HEK293 (cell line): ENCODE measurements at regions not wholly inside any gene's neighbourhood (a gene's known extent, or its start where the extent isn't known, plus 50 kb on each side); places are given as distances from the start of the nearest gene placed in this dataset.

Experiments used
- CTCF ChIA-PET: fragments of 350-600 bp; formaldehyde crosslinking; extraction: SDS; loops from one replicate; lab custom pipeline; 2021; ENCODE audit warnings: antibody characterized with exemption; lab: Yijun Ruan, JAX
- POLR2A ChIA-PET: fragments of 300-600 bp; formaldehyde crosslinking; extraction: SDS; loops from one replicate; lab custom pipeline; 2020; ENCODE audit warnings: antibody characterized with exemption, inconsistent platforms; lab: Yijun Ruan, JAX
- H3K27ac ChIP-seq: fragments of 200-500 bp; sonication (Bioruptor generic); 2 replicates; pipeline ENCODE4 v1.5.1; 2014; ENCODE audit warnings: low read depth, low read length, control low read depth, inconsistent platforms; ENCODE audit errors: extremely low read depth
- H3K36me3 ChIP-seq, 2 experiments: fragments of 200-500 bp in 1 of 2; sonication (Bioruptor generic) in 1 of 2; 1 replicate in 1 of 2; 2 replicates in 1 of 2; pipeline ENCODE4 v1.5.1; 2014 to 2017; ENCODE audit warnings: inconsistent platforms in 2 of 2, low read length in 2 of 2; ENCODE audit not compliant: control insufficient read depth in 2 of 2, insufficient read depth in 1 of 2
- H3K4me1 ChIP-seq: fragments of 200-500 bp; sonication (Bioruptor generic); 2 replicates; pipeline ENCODE4 v1.5.1; 2014; ENCODE audit warnings: mild to moderate bottlenecking, low read length, inconsistent platforms; ENCODE audit not compliant: control insufficient read depth, insufficient read depth
- H3K4me3 ChIP-seq: 2 replicates; pipeline ENCODE4 v1.5.1; 2011; ENCODE audit warnings: low read depth, mild to moderate bottlenecking, control low read depth, low read length, moderate library complexity
- H3K9me3 ChIP-seq: fragments of 200-500 bp; sonication (Bioruptor generic); 2 replicates; pipeline ENCODE4 v1.5.1; 2014; ENCODE audit warnings: low read depth, low read length, inconsistent platforms; ENCODE audit not compliant: control insufficient read depth, insufficient read depth
- EGR2 ChIP-seq: fragments of 450-650 bp; formaldehyde crosslinking; IDR thresholded peaks from 2 replicates; pipeline ENCODE4 v1.5.1; 2016; ENCODE audit warnings: low read depth, missing biosample characterization, missing genetic modification characterization
- GFI1B ChIP-seq: fragments of 450-650 bp; formaldehyde crosslinking; IDR thresholded peaks from 2 replicates; pipeline ENCODE4 v1.5.1; 2016; ENCODE audit warnings: missing biosample characterization, missing genetic modification characterization
- PRDM4 ChIP-seq: fragments of 450-650 bp; formaldehyde crosslinking; IDR thresholded peaks from 2 replicates; pipeline ENCODE4 v1.5.1; 2017; ENCODE audit warnings: missing biosample characterization, missing genetic modification characterization
- SALL2 ChIP-seq: fragments of 450-650 bp; formaldehyde crosslinking; IDR thresholded peaks from 2 replicates; pipeline ENCODE4 v1.5.0; 2017; ENCODE audit warnings: missing biosample characterization, mild to moderate bottlenecking, missing genetic modification characterization, borderline replicate concordance
- SCRT2 ChIP-seq: fragments of 450-650 bp; formaldehyde crosslinking; IDR thresholded peaks from 2 replicates; pipeline ENCODE4 v1.5.1; 2016; ENCODE audit warnings: missing biosample characterization, missing genetic modification characterization
- ZNF18 ChIP-seq: fragments of 450-650 bp; formaldehyde crosslinking; IDR thresholded peaks from 2 replicates; pipeline ENCODE4 v1.5.1; 2016; ENCODE audit warnings: missing biosample characterization, missing genetic modification characterization
- ZNF2 ChIP-seq: fragments of 450-650 bp; formaldehyde crosslinking; IDR thresholded peaks from 2 replicates; pipeline ENCODE4 v1.5.1; 2016; ENCODE audit warnings: missing biosample characterization, missing genetic modification characterization
- ZNF324 ChIP-seq: fragments of 450-650 bp; formaldehyde crosslinking; IDR thresholded peaks from 2 replicates; pipeline ENCODE4 v1.5.1; 2016; ENCODE audit warnings: missing biosample characterization, missing genetic modification characterization
- ZNF548 ChIP-seq: fragments of 450-650 bp; formaldehyde crosslinking; IDR thresholded peaks from 2 replicates; pipeline ENCODE4 v1.5.1; 2016; ENCODE audit warnings: missing biosample characterization, missing genetic modification characterization
- ZNF580 ChIP-seq: fragments of 450-650 bp; formaldehyde crosslinking; IDR thresholded peaks from 2 replicates; pipeline ENCODE4 v1.5.1; 2016; ENCODE audit warnings: missing biosample characterization, missing genetic modification characterization
- ZNF585B ChIP-seq: fragments of 450-650 bp; formaldehyde crosslinking; IDR thresholded peaks from 2 replicates; pipeline ENCODE4 v1.5.1; 2016; ENCODE audit warnings: missing biosample characterization, missing genetic modification characterization
- ZNF610 ChIP-seq: fragments of 450-650 bp; formaldehyde crosslinking; IDR thresholded peaks from 2 replicates; pipeline ENCODE4 v1.5.1; 2016; ENCODE audit warnings: missing biosample characterization, missing genetic modification characterization, borderline replicate concordance
- ZNF664 ChIP-seq: fragments of 450-650 bp; formaldehyde crosslinking; IDR thresholded peaks from 2 replicates; pipeline ENCODE4 v1.5.1; 2016; ENCODE audit warnings: missing biosample characterization, missing genetic modification characterization
- ZNF792 ChIP-seq: fragments of 450-650 bp; formaldehyde crosslinking; IDR thresholded peaks from 2 replicates; pipeline ENCODE4 v1.5.1; 2016; ENCODE audit warnings: missing biosample characterization, missing genetic modification characterization
- TF ChIP-seq, protein P1 (sequence below): fragments of 450-650 bp; formaldehyde crosslinking; conservative IDR thresholded peaks from 2 replicates; pipeline ENCODE4 v1.5.1; 2016; ENCODE audit warnings: low read depth, missing biosample characterization, missing genetic modification characterization

DNA sequence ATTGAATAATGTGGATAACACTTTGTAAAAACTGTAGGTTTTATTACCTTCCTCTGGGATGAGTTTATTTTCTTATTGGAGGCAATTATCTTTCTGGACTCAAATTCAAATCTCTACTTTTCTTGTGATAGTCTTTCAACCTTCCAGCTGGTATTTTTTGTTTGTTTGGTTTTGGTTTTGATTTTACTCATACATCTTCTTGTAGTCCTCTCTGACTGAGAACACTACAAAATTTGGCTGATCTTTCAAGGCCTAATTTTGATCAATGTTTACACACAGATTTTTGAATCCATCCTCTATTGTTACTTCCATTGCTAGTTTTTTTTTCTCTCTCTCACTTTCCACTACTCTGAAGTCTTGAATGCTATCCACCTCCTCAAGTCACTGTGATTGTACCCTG, 303.8 kb upstream of the NECTIN3 start:
- H3K9me3 ChIP-seq: no peaks in the 10 kb centered on the region
- no peaks in the 10 kb centered on the region for H3K4me1 ChIP-seq
- H3K4me3 ChIP-seq: no peak overlapping the region
- POLR2A ChIA-PET: no interaction called here
- no peak overlapping the region for H3K27ac ChIP-seq
- no peak for TF ChIP-seq ZNF664
- no peak for TF ChIP-seq ZNF792 (tag by site-specific recombination)
- TF ChIP-seq ZNF18 (tag by site-specific recombination): no peak
- TF ChIP-seq ZNF324 (tag by site-specific recombination): no peak
- TF ChIP-seq, protein P1, sequence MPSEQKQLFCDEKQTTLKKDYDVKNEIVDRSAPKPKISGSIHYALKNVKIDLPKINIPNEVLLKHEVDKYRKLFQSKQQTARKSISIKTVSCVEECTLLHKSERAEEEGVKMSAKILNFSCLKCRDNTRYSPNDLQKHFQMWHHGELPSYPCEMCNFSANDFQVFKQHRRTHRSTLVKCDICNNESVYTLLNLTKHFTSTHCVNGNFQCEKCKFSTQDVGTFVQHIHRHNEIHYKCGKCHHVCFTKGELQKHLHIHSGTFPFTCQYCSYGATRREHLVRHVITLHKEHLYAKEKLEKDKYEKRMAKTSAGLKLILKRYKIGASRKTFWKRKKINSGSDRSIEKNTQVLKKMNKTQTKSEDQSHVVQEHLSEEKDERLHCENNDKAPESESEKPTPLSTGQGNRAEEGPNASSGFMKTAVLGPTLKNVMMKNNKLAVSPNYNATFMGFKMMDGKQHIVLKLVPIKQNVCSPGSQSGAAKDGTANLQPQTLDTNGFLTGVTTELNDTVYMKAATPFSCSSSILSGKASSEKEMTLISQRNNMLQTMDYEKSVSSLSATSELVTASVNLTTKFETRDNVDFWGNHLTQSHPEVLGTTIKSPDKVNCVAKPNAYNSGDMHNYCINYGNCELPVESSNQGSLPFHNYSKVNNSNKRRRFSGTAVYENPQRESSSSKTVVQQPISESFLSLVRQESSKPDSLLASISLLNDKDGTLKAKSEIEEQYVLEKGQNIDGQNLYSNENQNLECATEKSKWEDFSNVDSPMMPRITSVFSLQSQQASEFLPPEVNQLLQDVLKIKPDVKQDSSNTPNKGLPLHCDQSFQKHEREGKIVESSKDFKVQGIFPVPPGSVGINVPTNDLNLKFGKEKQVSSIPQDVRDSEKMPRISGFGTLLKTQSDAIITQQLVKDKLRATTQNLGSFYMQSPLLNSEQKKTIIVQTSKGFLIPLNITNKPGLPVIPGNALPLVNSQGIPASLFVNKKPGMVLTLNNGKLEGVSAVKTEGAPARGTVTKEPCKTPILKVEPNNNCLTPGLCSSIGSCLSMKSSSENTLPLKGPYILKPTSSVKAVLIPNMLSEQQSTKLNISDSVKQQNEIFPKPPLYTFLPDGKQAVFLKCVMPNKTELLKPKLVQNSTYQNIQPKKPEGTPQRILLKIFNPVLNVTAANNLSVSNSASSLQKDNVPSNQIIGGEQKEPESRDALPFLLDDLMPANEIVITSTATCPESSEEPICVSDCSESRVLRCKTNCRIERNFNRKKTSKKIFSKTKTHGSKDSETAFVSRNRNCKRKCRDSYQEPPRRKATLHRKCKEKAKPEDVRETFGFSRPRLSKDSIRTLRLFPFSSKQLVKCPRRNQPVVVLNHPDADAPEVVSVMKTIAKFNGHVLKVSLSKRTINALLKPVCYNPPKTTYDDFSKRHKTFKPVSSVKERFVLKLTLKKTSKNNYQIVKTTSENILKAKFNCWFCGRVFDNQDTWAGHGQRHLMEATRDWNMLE (tag by site-specific recombination): no peak
- no peak for TF ChIP-seq ZNF610 (tag by site-specific recombination)
- TF ChIP-seq SALL2: no peak
- TF ChIP-seq GFI1B (tag by site-specific recombination): no peak
- TF ChIP-seq ZNF548 (tag by site-specific recombination): no peak
- no peak for TF ChIP-seq EGR2 (tag by site-specific recombination)
- no peaks in the 10 kb centered on the region for H3K36me3 ChIP-seq
- CTCF ChIA-PET: no interaction called here

- H3K27ac ChIP-seq: no peak overlapping the region
- H3K36me3 ChIP-seq: no peaks in the 10 kb centered on the region
- ChIA-PET POLR2A (no interaction called here), CTCF (no interaction called here)
- H3K4me3 ChIP-seq: no peak overlapping the region
- no peaks in the 10 kb centered on the region for H3K9me3 ChIP-seq
- H3K4me1 ChIP-seq: no peaks in the 10 kb centered on the region
- TF ChIP-seq PRDM4 (no peak), ZNF585B (no peak), SCRT2 (tag by site-specific recombination) (no peak), ZNF2 (tag by site-specific recombination) (no peak), ZNF580 (tag by site-specific recombination) (no peak)
These were observed 298.1 kb upstream of the NECTIN3 start for GRCh38 chr3:110773413-110773954.
